ENCODE measurements at regions not wholly inside any gene's neighbourhood (a gene's known extent, or its start where the extent isn't known, plus 50 kb on each side); places are given as distances from the start of the nearest gene placed in this dataset.

GRCh38 chr2:129896226-129897100 is 83.0 kb upstream of the RAB6C start:
- WGBS (ENCODE audit: insufficient coverage) = 91% methylated on average over 7 of the region's 9 CpGs
- Histone ChIP-seq H3K27ac (ENCODE audit: insufficient read depth in 1 of 2, low read depth in 1 of 2, low read length in 2 of 2, poor library complexity in 1 of 2, severe bottlenecking in 2 of 2) (no peak overlapping the region), H3K4me3 (ENCODE audit: control insufficient read depth in 1 of 7, extremely low read depth in 1 of 7, insufficient read depth in 4 of 7, low read depth in 2 of 7, low read length in 6 of 7) (no peak overlapping the region), H3K27me3 (replicated peaks in 2 of 5; ENCODE audit: control insufficient read depth in 4 of 5, insufficient read depth in 5 of 5, low read length in 4 of 5) (no peaks in the 10 kb centered on the region), H3K36me3 (ENCODE audit: control insufficient read depth in 4 of 4, insufficient read depth in 4 of 4, low read length in 3 of 4) (no peaks in the 10 kb centered on the region), H3K9me3 (ENCODE audit: control extremely low read depth in 1 of 5, control insufficient read depth in 4 of 5, insufficient read depth in 2 of 5, low read depth in 1 of 5, low read length in 4 of 5) (peaks cover 0 to 1% (median 0%) of the 10 kb centered on the region in 5 experiments), H3K4me1 (ENCODE audit: control extremely low read depth in 1 of 4, control insufficient read depth in 4 of 4, insufficient read depth in 4 of 4, low read length in 3 of 4) (no peaks in the 10 kb centered on the region)
- ChIA-PET POLR2A (interaction anchor here (0.8 kb wide), 1 partner anchor 9 kb away, joined by 3 read pairs; no protein-coding TSS in a partner anchor), CTCF (interaction anchor here (0.8 to 1.4 kb wide), 2 partner anchors 8 to 61 kb away, joined by 3 read pairs; no protein-coding TSS in a partner anchor)
- DNase-seq = no peak

GRCh38 chr2:129901754-129902415 is 77.6 kb upstream of the RAB6C start:
- H3K36me3 ChIP-seq (ENCODE audit: control insufficient read depth in 4 of 4, insufficient read depth in 4 of 4, low read length in 3 of 4) = no peaks in the 10 kb centered on the region
- no peaks in the 10 kb centered on the region for H3K27me3 ChIP-seq (replicated peaks in 2 of 5; ENCODE audit: control insufficient read depth in 4 of 5, insufficient read depth in 5 of 5, low read length in 4 of 5)
- CTCF ChIA-PET = no interaction called here
- H3K4me3 ChIP-seq (ENCODE audit: control insufficient read depth in 1 of 7, extremely low read depth in 1 of 7, insufficient read depth in 4 of 7, low read depth in 2 of 7, low read length in 6 of 7) = no peak overlapping the region
- no peak for DNase-seq
- H3K27ac ChIP-seq (ENCODE audit: insufficient read depth in 1 of 2, low read depth in 1 of 2, low read length in 2 of 2, poor library complexity in 1 of 2, severe bottlenecking in 2 of 2) = no peak overlapping the region
- peaks cover 0 to 7% (median under 1%) of the 10 kb centered on the region in 4 experiments for H3K4me1 ChIP-seq (ENCODE audit: control extremely low read depth in 1 of 4, control insufficient read depth in 4 of 4, insufficient read depth in 4 of 4, low read length in 3 of 4)
- POLR2A ChIA-PET = no interaction called here
- peaks cover 0 to 1% (median 0%) of the 10 kb centered on the region in 5 experiments for H3K9me3 ChIP-seq (ENCODE audit: control extremely low read depth in 1 of 5, control insufficient read depth in 4 of 5, insufficient read depth in 2 of 5, low read depth in 1 of 5, low read length in 4 of 5)
- 94% methylated on average over 2 of the region's 3 CpGs for WGBS (ENCODE audit: insufficient coverage)

- POLR2A ChIA-PET = no interaction called here
- DNase-seq = no peak
- CTCF ChIA-PET = no interaction called here
These were observed 76.5 kb upstream of the RAB6C start for GRCh38 chr2:129902731-129903585.

GRCh38 chr2:129903586-129904425 is 75.7 kb upstream of the RAB6C start:
- WGBS (ENCODE audit: insufficient coverage) = 92% methylated on average over 11 of the region's 17 CpGs
- peak in 2 of 3 donors; percentile 11 to 13 for DNase-seq
- POLR2A ChIA-PET = no interaction called here

More at GRCh38 chr2:129902731-129903585, 76.5 kb upstream of the RAB6C start:
- Histone ChIP-seq H3K4me3 (ENCODE audit: control insufficient read depth in 1 of 7, extremely low read depth in 1 of 7, insufficient read depth in 4 of 7, low read depth in 2 of 7, low read length in 6 of 7) (no peak overlapping the region), H3K4me1 (ENCODE audit: control extremely low read depth in 1 of 4, control insufficient read depth in 4 of 4, insufficient read depth in 4 of 4, low read length in 3 of 4) (peaks cover 0 to 11% (median 1%) of the 10 kb centered on the region in 4 experiments), H3K9me3 (ENCODE audit: control extremely low read depth in 1 of 5, control insufficient read depth in 4 of 5, insufficient read depth in 2 of 5, low read depth in 1 of 5, low read length in 4 of 5) (no peaks in the 10 kb centered on the region), H3K27me3 (replicated peaks in 2 of 5; ENCODE audit: control insufficient read depth in 4 of 5, insufficient read depth in 5 of 5, low read length in 4 of 5) (no peaks in the 10 kb centered on the region), H3K27ac (ENCODE audit: insufficient read depth in 1 of 2, low read depth in 1 of 2, low read length in 2 of 2, poor library complexity in 1 of 2, severe bottlenecking in 2 of 2) (no peak overlapping the region), H3K36me3 (ENCODE audit: control insufficient read depth in 4 of 4, insufficient read depth in 4 of 4, low read length in 3 of 4) (no peaks in the 10 kb centered on the region)
- 95% methylated on average over 15 of the region's 20 CpGs for WGBS (ENCODE audit: insufficient coverage)

GRCh38 chr2:129904532-129905446 is 74.7 kb upstream of the RAB6C start:
- H3K4me1 ChIP-seq (ENCODE audit: control extremely low read depth in 1 of 4, control insufficient read depth in 4 of 4, insufficient read depth in 4 of 4, low read length in 3 of 4) = peaks cover 0 to 11% (median 1%) of the 10 kb centered on the region in 4 experiments
- ChIA-PET CTCF (interaction anchor here (1.1 kb wide), 1 partner anchor 9 kb away, joined by 3 read pairs; no protein-coding TSS in a partner anchor), POLR2A (interaction anchor here (1.1 kb wide), 1 partner anchor 9 kb away, joined by 3 read pairs; no protein-coding TSS in a partner anchor)
- no peak overlapping the region for H3K4me3 ChIP-seq (ENCODE audit: control insufficient read depth in 1 of 7, extremely low read depth in 1 of 7, insufficient read depth in 4 of 7, low read depth in 2 of 7, low read length in 6 of 7)
- H3K36me3 ChIP-seq (ENCODE audit: control insufficient read depth in 4 of 4, insufficient read depth in 4 of 4, low read length in 3 of 4) = no peaks in the 10 kb centered on the region
- no peaks in the 10 kb centered on the region for H3K27me3 ChIP-seq (replicated peaks in 2 of 5; ENCODE audit: control insufficient read depth in 4 of 5, insufficient read depth in 5 of 5, low read length in 4 of 5)
- no peaks in the 10 kb centered on the region for H3K9me3 ChIP-seq (ENCODE audit: control extremely low read depth in 1 of 5, control insufficient read depth in 4 of 5, insufficient read depth in 2 of 5, low read depth in 1 of 5, low read length in 4 of 5)
- H3K27ac ChIP-seq (ENCODE audit: insufficient read depth in 1 of 2, low read depth in 1 of 2, low read length in 2 of 2, poor library complexity in 1 of 2, severe bottlenecking in 2 of 2) = no peak overlapping the region
- 89% methylated on average over 11 of the region's 20 CpGs for WGBS (ENCODE audit: insufficient coverage)
- no peak for DNase-seq

More at GRCh38 chr2:129903586-129904425, 75.7 kb upstream of the RAB6C start:
- Histone ChIP-seq H3K27me3 (replicated peaks in 2 of 5; ENCODE audit: control insufficient read depth in 4 of 5, insufficient read depth in 5 of 5, low read length in 4 of 5) (no peaks in the 10 kb centered on the region), H3K4me3 (ENCODE audit: control insufficient read depth in 1 of 7, extremely low read depth in 1 of 7, insufficient read depth in 4 of 7, low read depth in 2 of 7, low read length in 6 of 7) (no peak overlapping the region), H3K27ac (ENCODE audit: insufficient read depth in 1 of 2, low read depth in 1 of 2, low read length in 2 of 2, poor library complexity in 1 of 2, severe bottlenecking in 2 of 2) (no peak overlapping the region), H3K9me3 (ENCODE audit: control extremely low read depth in 1 of 5, control insufficient read depth in 4 of 5, insufficient read depth in 2 of 5, low read depth in 1 of 5, low read length in 4 of 5) (no peaks in the 10 kb centered on the region), H3K36me3 (ENCODE audit: control insufficient read depth in 4 of 4, insufficient read depth in 4 of 4, low read length in 3 of 4) (no peaks in the 10 kb centered on the region), H3K4me1 (ENCODE audit: control extremely low read depth in 1 of 4, control insufficient read depth in 4 of 4, insufficient read depth in 4 of 4, low read length in 3 of 4) (peaks cover 0 to 11% (median 1%) of the 10 kb centered on the region in 4 experiments)
- CTCF ChIA-PET = no interaction called here
